ENCODE measurements at regions not wholly inside any gene's neighbourhood (a gene's known extent, or its start where the extent isn't known, plus 50 kb on each side); places are given as distances from the start of the nearest gene placed in this dataset.

- TF ChIP-seq SP1 (IDR thresholded peaks at IDR 0.05) = no peak
- no peak for TF ChIP-seq JUND (IDR thresholded peaks at IDR 0.05)
- no peak for TF ChIP-seq CTCF (IDR thresholded peaks at IDR 0.05; ENCODE audit: low read depth, low read length, missing input control)
- no peak for TF ChIP-seq YY1 (IDR thresholded peaks at IDR 0.05)
- no peak for TF ChIP-seq REST (IDR thresholded peaks at IDR 0.05)
- no peak for TF ChIP-seq MAX (IDR thresholded peaks at IDR 0.05)
- TF ChIP-seq TAF1 (conservative IDR thresholded peaks at IDR 0.05) = no peak
Observed at GRCh38 chr14:61187196-61187905, 93.8 kb downstream of the TMEM30B start.

All from liver (tissue), 3 donors.